ENCODE measurements at regions not wholly inside any gene's neighbourhood (a gene's known extent, or its start where the extent isn't known, plus 50 kb on each side); places are given as distances from the start of the nearest gene placed in this dataset.

- Histone ChIP-seq H3K27me3 (ENCODE audit: low read depth) (no peaks in the 10 kb centered on the region), H3K9me3 (no peaks in the 10 kb centered on the region), H3K36me3 (replicated peaks) (no peaks in the 10 kb centered on the region), H3K4me3 (no peak overlapping the region), H3K4me1 (no peaks in the 10 kb centered on the region)
- in situ Hi-C loops (cut with MboI; ENCODE audit: low sequenced_read_pairs), result no loop called here
- no peak for DNase-seq (ENCODE audit: low spot score in 2 of 2)
Observed at GRCh38 chr10:16367621-16368292, 69.1 kb upstream of the PTER start.

- H3K27me3 ChIP-seq (ENCODE audit: low read depth), result no peaks in the 10 kb centered on the region; the same call in 1 of the 2 replicates
- no peak for DNase-seq (ENCODE audit: low spot score in 2 of 2)
- H3K4me1 ChIP-seq, result no peaks in the 10 kb centered on the region
- in situ Hi-C loops (cut with MboI; ENCODE audit: low sequenced_read_pairs), result no loop called here
- no peak overlapping the region for H3K4me3 ChIP-seq
- no peaks in the 10 kb centered on the region for H3K36me3 ChIP-seq (replicated peaks)
- no peaks in the 10 kb centered on the region for H3K9me3 ChIP-seq
Observed at GRCh38 chr10:16381083-16381482, 55.7 kb upstream of the PTER start.

GRCh38 chr10:16384021-16384420 is 52.8 kb upstream of the PTER start:
- H3K36me3 ChIP-seq (replicated peaks), result no peaks in the 10 kb centered on the region
- no peaks in the 10 kb centered on the region; the same call in 1 of the 2 replicates for H3K27me3 ChIP-seq (ENCODE audit: low read depth)
- in situ Hi-C loops (cut with MboI; ENCODE audit: low sequenced_read_pairs), result no loop called here

GRCh38 chr10:16386855-16387254 is 50.0 kb upstream of the PTER start:
- no peaks in the 10 kb centered on the region for H3K4me1 ChIP-seq
- DNase-seq (ENCODE audit: low spot score in 2 of 2), result no peak
- in situ Hi-C loops (cut with MboI; ENCODE audit: low sequenced_read_pairs), result no loop called here
- H3K36me3 ChIP-seq (replicated peaks), result no peaks in the 10 kb centered on the region
- H3K4me3 ChIP-seq, result no peak overlapping the region
- no peaks in the 10 kb centered on the region; the same call in 1 of the 2 replicates for H3K27me3 ChIP-seq (ENCODE audit: low read depth)
- no peaks in the 10 kb centered on the region for H3K9me3 ChIP-seq

More at GRCh38 chr10:16384021-16384420, 52.8 kb upstream of the PTER start:
- DNase-seq (ENCODE audit: low spot score in 2 of 2), result no peak
- Histone ChIP-seq H3K4me1 (no peaks in the 10 kb centered on the region), H3K4me3 (no peak overlapping the region), H3K9me3 (no peaks in the 10 kb centered on the region)
